ENCODE measurements at regions not wholly inside any gene's neighbourhood (a gene's known extent, or its start where the extent isn't known, plus 50 kb on each side); places are given as distances from the start of the nearest gene placed in this dataset.
A peak's percentile ranks its signal among the peaks of the same experiment; 100 is the strongest.

DNA sequence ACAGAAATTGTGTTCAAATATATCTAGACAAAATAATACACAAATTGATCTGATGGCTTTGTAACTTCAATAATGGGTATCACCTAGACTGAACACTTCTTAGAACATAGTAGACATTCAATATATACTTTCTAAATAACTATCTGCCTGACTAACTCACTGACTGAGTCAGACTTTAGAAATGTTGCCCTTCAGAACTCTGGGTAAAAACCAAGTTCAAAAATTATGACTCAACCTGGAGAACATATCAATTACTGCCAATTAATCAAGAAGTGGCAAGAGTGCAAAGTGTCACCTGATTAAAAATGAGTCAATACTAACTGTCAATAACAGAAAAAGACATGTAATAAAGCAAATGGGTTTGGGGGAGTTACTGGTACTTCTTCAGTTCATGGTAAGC, 144.6 kb upstream of the TMCO5A start:
- no peak for DNase-seq (ENCODE audit: low read depth)

GRCh38 chr15:37791693-37792092, 142.7 kb upstream of the TMCO5A start:
- peak; percentile 5 for DNase-seq (ENCODE audit: low read depth)

- no peak for DNase-seq (ENCODE audit: low read depth)
Measured at GRCh38 chr15:37792351-37792750, 142.1 kb upstream of the TMCO5A start.

DNA sequence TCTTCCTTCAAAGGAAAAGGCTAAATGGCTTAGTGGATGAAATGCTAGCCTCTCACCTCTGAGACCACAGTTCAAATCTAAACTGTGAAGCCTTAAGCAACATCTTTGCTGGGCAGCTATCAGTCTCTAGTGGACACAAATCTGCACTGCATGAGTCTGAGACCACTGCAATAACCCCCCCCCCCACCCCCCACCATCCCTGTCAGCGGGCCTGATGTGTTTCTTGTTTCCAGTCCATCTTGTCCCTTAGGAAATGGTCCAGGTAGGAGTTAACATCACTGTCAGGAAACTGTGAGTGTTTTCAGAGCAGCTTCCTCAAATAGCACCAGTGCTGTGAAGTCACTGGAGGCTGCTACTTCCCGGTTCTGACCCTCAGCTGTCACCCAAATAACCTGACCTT, 140.6 kb upstream of the TMCO5A start:
- no peak for DNase-seq (ENCODE audit: low read depth)

DNA sequence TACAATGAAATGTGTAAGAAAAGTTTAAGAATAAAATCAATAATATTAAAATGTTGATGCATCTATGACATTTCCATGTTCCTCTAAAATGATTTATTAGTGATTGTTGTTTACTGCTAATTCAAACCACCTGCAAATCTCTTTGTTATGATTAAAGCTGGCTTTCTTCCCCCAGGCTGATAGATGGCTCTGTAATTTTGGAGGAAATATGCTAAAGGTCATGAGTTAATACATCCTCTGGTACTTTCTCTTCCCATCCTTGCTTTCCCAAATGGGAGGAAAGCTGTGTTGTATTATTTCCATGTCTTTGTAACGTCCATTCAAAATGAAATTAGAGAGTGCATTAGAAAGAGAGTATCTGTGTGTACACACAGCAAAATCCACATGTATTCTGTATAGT, 139.5 kb upstream of the TMCO5A start:
- no peak for DNase-seq (ENCODE audit: low read depth)

DNA sequence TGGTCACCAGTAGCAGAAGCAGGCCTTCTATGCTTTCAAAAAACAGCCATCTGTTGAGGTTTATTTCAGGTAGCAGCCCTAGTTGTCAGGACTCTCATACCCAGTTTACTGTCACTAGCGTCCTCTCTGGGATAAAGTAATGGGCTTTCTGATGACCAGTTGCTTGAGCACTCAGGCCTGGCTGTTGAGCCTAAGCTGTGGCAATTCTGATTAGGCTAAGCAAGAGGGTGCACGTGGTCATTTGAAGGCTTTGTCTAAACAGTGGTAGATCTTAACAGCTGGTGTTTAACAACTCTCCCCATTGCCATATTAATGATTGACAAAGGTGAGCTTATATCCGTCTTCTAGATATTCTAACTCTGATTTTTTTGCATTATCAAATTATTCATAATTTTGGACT, 132.9 kb upstream of the TMCO5A start:
- DNase-seq (ENCODE audit: low read depth) = no peak

- no peak for DNase-seq (ENCODE audit: low read depth)
Measured at GRCh38 chr15:37806808-37807207, 127.6 kb upstream of the TMCO5A start.

DNA sequence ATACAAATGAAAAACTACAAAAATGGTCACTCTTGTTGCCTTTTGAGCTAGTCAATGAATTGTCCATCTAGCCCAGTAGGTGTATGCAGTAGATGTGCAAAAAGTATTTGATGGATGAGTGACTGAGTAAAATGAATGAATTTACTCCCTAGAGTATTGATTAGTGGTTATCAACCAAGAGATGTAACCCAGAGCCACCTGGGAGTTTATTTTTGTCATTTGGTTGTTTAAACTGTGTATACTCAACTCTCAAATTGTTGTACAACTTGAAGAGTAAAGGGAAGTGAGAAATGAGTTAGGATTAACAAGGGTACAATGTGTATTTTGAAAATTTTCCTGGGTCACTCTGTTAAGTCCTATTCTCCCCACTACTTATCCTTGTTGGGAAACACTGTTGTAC, 124.1 kb upstream of the TMCO5A start:
- no peak for DNase-seq (ENCODE audit: low read depth)

GRCh38 chr15:37813306-37813705, 121.1 kb upstream of the TMCO5A start:
- no peak for DNase-seq (ENCODE audit: low read depth)

DNA sequence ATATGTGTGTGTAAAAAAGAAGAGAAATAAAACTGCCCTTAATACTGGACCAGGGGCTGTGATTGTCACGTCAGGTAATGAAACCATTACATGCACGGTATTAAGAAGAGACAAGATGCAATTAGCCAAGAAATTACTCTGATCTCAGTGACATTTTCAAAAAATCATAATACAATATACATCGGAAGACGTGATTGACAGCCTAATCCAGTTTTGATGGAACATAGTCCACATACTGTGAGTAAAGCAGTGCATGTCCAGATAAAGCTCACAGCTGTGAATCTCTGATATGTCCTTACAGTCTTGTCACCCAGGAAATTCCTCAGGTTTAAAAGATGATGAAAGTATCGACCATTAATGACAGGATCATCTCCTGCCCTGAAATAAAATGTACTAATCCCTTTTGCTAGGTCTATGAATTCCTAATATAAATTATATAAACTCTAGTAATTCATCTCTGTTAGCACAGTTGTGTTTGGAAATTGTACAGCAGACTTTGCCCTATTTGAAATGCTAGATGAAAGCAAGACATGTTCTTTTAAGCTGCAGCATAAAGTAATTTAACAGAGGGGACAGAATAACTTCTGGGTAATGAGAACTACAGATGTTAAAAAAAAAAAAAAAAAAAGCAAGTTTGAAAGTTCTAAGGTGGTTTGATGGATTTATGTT, 119.5 kb upstream of the TMCO5A start:
- no peak for DNase-seq (ENCODE audit: low read depth)

- DNase-seq (ENCODE audit: low read depth) = no peak
Measured at GRCh38 chr15:37818152-37818677, 116.2 kb upstream of the TMCO5A start.

- DNase-seq (ENCODE audit: low read depth) = no peak
Measured at GRCh38 chr15:37819191-37819590, 115.2 kb upstream of the TMCO5A start.

DNA sequence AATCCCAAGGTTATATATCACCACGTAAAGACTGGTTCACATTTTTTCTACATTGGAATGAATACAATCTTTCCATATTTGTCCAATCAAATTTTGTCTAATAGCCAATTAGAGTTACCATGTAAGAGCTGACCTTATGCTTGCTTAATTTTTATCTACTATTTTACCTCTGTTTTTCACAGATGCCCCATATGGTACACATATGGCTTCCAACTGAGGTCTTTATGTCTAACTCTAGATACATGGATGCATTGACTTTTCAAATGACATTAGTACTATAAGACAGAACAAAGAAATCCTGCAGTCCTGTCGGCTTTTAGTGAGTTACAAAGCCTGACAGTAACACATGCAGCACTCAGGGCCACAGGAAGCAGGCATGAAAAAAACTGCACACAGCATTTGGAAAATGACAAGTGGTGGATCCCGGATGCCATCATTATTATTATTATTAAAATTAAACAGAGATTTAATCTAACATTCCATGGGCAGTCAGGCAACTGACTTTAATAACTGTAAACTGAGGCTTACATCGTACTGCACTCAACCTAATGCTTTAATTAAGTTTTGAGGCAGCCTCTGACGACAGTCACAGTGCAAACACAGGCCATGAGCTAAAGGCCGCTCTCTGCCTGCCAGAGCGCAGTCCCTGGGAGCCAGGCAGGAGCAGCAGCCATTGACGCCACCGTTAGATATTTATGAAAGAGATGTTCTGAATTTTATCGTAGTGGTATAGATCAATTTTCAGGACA, 113.9 kb upstream of the TMCO5A start:
- DNase-seq (ENCODE audit: low read depth) = no peak

- DNase-seq (ENCODE audit: low read depth) = no peak
Measured at GRCh38 chr15:37823601-37824275, 110.7 kb upstream of the TMCO5A start.

DNA sequence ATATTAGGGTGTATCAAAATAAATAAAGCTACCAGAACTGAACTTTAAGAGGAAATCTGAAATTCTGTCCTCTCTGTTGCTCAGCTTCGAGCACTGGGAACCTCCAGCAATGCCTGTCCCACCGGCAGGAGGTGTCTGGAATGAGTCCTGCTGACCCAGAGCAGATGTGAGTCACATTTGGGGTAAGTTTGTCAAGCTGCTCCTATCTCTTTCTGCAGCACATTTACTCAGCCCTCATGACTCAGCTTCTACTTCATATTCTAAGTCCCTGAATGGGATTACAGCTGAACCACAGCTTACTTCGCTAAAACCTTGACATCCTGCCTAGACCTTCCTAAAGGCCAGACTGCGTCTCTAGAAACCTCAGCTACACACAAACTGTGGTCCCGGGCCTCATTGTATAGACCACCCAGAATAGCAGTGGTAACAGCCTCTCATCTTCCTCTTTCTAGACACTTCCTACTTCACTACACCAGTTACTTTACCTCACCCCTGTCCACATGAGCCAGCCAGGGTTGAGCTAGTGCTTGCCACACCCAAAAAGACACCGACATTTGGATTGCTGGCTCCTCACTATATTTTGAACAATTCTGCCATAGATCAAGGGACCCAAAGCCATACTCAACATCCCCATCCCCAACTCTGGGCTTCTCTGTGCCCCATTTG, 109.6 kb upstream of the TMCO5A start:
- no peak for DNase-seq (ENCODE audit: low read depth)

- DNase-seq (ENCODE audit: low read depth) = no peak
Measured at GRCh38 chr15:37837276-37837675, 97.2 kb upstream of the TMCO5A start.

GRCh38 chr15:37847776-37848175, 86.7 kb upstream of the TMCO5A start:
- no peak for DNase-seq (ENCODE audit: low read depth)

- no peak for DNase-seq (ENCODE audit: low read depth)
Measured at GRCh38 chr15:37856109-37856508, 78.3 kb upstream of the TMCO5A start.

- no peak for DNase-seq (ENCODE audit: low read depth)
Measured at GRCh38 chr15:37860896-37861295, 73.5 kb upstream of the TMCO5A start.

DNA sequence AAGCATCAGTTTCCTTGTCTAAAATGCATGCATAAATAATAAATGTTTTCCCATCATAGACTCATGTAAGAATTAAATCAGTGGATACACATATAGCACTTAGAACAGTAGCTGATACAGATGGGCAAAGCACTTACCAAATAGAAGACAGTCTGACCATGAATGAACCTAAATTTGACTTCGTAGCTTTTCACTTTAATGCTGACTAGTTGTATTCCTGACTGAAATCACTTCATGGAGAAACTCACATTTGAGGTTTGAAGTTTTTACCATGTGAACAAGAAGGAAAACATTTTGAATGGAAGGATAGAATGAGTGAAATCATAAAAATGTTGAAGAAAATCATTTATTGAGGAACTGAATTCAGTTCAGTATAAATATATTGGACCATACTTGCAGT, 68.8 kb upstream of the TMCO5A start:
- DNase-seq (ENCODE audit: low read depth) = no peak

GRCh38 chr15:37870711-37871110, 63.7 kb upstream of the TMCO5A start:
- DNase-seq (ENCODE audit: low read depth) = no peak

DNA sequence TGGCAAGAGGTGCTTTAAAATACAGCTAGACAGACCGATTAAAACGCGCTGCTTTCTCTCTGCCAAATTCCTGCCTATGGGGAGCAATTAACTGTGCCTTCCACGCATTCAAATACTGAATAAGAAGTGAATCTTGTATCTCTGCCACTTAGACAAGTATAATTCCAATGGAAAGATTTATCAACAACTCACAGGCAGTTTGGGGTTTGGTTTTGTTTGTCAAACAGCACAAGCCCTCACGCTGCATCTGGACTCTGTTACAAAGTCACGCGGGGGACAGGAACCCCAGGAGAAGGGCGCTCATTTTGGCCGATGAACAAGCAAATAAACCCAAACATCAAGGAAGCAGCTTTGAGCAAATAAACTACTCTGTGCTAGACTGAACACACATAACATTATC, 61.8 kb upstream of the TMCO5A start:
- no peak for DNase-seq (ENCODE audit: low read depth)

DNA sequence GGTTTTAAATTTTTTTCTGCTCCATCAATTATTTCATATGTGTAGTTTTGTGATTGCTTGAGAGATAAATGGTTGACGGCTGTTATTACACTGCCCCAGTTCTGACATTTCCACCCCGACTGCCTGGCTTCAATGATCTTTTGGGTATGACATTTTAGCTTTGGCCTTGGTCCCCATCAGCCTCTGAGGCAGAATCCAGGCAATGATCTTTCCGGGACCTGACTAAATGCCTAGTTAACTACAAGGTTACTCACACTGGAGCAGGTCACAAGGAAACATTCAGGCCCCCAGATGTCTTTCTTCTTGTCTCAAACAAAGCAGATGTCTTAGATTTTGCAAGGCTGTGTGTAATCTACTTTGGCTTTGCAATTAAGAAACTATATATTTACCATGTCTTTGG, 61.1 kb upstream of the TMCO5A start:
- no peak for DNase-seq (ENCODE audit: low read depth)

Data from CMK (cell line).